GM23248 (cell line): ENCODE measurements at regions not wholly inside any gene's neighbourhood (a gene's known extent, or its start where the extent isn't known, plus 50 kb on each side); places are given as distances from the start of the nearest gene placed in this dataset.

Experiments used
- EZH2 ChIP-seq: fragments of 200-600 bp; sonication (generic); IDR thresholded peaks from 2 replicates; pipeline ENCODE4 v1.6.1; 2018; ENCODE audit warnings: antibody characterized with exemption, mild to moderate bottlenecking; ENCODE audit not compliant: insufficient read depth, poor library complexity, severe bottlenecking
- EZH2phosphoT487 ChIP-seq: fragments of 200-600 bp; sonication (generic); IDR thresholded peaks from 2 replicates; pipeline ENCODE4 v1.6.1; 2018; ENCODE audit warnings: antibody characterized with exemption, moderate library complexity, mild to moderate bottlenecking, low read depth; ENCODE audit not compliant: insufficient read depth

DNA sequence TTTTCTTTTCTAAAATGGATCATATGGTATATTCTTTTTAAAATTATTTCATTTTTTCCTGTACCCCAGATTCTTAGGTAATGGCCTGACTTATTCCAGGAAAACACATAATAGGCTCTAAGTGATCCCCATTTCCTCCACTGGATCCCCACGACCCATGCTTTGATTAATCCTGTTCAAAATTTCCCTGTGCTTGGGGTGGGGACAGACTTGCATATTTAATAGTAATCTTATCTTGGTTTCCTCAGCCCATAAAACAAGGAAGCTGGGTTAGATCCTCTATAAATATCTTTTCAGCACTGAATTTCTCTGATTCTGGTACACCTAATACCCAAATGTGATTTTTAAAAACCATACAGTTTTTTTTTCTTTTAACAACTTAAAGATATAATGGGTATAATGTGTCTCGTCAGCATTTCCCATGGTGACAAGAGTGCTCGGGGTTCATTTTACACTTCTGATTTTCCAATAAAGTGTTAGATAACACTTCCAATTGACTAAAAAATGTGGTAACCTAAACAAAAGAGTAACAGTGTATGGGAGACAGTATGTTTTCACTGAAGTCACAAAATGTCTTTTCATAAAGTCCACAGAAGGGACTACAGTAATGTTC lies 693.5 kb upstream of the TENM3 start:
- no peak for TF ChIP-seq EZH2
- no peak for TF ChIP-seq EZH2phosphoT487
